ENCODE measurements at regions not wholly inside any gene's neighbourhood (a gene's known extent, or its start where the extent isn't known, plus 50 kb on each side); places are given as distances from the start of the nearest gene placed in this dataset.

- H3K27ac ChIP-seq (ENCODE audit: low read depth in 1 of 2, low read length in 2 of 2) = no peak overlapping the region
- H3K4me1 ChIP-seq (ENCODE audit: insufficient read depth, low read length) = no peaks in the 10 kb centered on the region
- no peak overlapping the region for H3K4me3 ChIP-seq (ENCODE audit: low read length)
- no peak for DNase-seq
- no peaks in the 10 kb centered on the region for H3K9me3 ChIP-seq (ENCODE audit: control insufficient read depth in 1 of 2, insufficient read depth in 1 of 2, low read length in 2 of 2)
- no peaks in the 10 kb centered on the region for H3K9me3 Mint-ChIP-seq
- peaks cover 14% of the 10 kb centered on the region for H3K27me3 Mint-ChIP-seq
- intact Hi-C loops (cut with DNase I, micrococcal nuclease) = no loop called here
- ATAC-seq (ENCODE audit: poor library complexity) = no peak
- H3K4me1 Mint-ChIP-seq (ENCODE audit: low read depth) = no peaks in the 10 kb centered on the region
- H3K36me3 ChIP-seq (ENCODE audit: insufficient read depth, low read length) = no peaks in the 10 kb centered on the region
- H3K27ac Mint-ChIP-seq = no peak overlapping the region
- CTCF ChIA-PET = no interaction called here
- POLR2A ChIA-PET = no interaction called here
- no peaks in the 10 kb centered on the region for H3K27me3 ChIP-seq (ENCODE audit: control insufficient read depth in 1 of 2, insufficient read depth in 2 of 2, low read length in 2 of 2)
- TF ChIP-seq CTCF (IDR thresholded peaks at IDR 0.05) = no peak
- no peak overlapping the region for H3K4me3 Mint-ChIP-seq
- H3K36me3 Mint-ChIP-seq (ENCODE audit: low read depth) = no peaks in the 10 kb centered on the region
These were observed 65.4 kb upstream of the BZW1 start for GRCh38 chr2:200746301-200746700.

GRCh38 chr2:200747668-200748618 lies 63.8 kb upstream of the BZW1 start:
- Histone ChIP-seq H3K9me3 (ENCODE audit: control insufficient read depth in 1 of 2, insufficient read depth in 1 of 2, low read length in 2 of 2) (no peaks in the 10 kb centered on the region), H3K4me3 (ENCODE audit: low read length) (no peak overlapping the region), H3K4me1 (ENCODE audit: insufficient read depth, low read length) (no peaks in the 10 kb centered on the region), H3K36me3 (ENCODE audit: insufficient read depth, low read length) (no peaks in the 10 kb centered on the region), H3K27ac (ENCODE audit: low read depth in 1 of 2, low read length in 2 of 2) (no peak overlapping the region), H3K27me3 (ENCODE audit: control insufficient read depth in 1 of 2, insufficient read depth in 2 of 2, low read length in 2 of 2) (no peaks in the 10 kb centered on the region)
- Mint-ChIP-seq H3K36me3 (ENCODE audit: low read depth) (no peaks in the 10 kb centered on the region), H3K4me1 (ENCODE audit: low read depth) (no peaks in the 10 kb centered on the region), H3K27ac (no peak overlapping the region), H3K9me3 (no peaks in the 10 kb centered on the region), H3K27me3 (peaks cover 14% of the 10 kb centered on the region), H3K4me3 (no peak overlapping the region)
- ChIA-PET CTCF (interaction anchor here (1.4 kb wide), 1 partner anchor 35 kb away, joined by 3 read pairs; no protein-coding TSS in a partner anchor), POLR2A (interaction anchor here (0.6 kb wide), 1 partner anchor 104 kb away, joined by 3 read pairs; no protein-coding TSS in a partner anchor)
- intact Hi-C loops (cut with DNase I, micrococcal nuclease) = no loop called here
- DNase-seq = no peak
- ATAC-seq (ENCODE audit: poor library complexity) = no peak
- no peak for TF ChIP-seq CTCF (IDR thresholded peaks at IDR 0.05)

- no peaks in the 10 kb centered on the region for H3K36me3 Mint-ChIP-seq (ENCODE audit: low read depth)
- no peaks in the 10 kb centered on the region for H3K4me1 Mint-ChIP-seq (ENCODE audit: low read depth)
- H3K4me1 ChIP-seq (ENCODE audit: insufficient read depth, low read length) = no peaks in the 10 kb centered on the region
- no peaks in the 10 kb centered on the region for H3K9me3 ChIP-seq (ENCODE audit: control insufficient read depth in 1 of 2, insufficient read depth in 1 of 2, low read length in 2 of 2)
- ATAC-seq (ENCODE audit: poor library complexity) (no peak), DNase-seq (no peak)
- peaks cover 17% of the 10 kb centered on the region for H3K27me3 Mint-ChIP-seq
- H3K36me3 ChIP-seq (ENCODE audit: insufficient read depth, low read length) = no peaks in the 10 kb centered on the region
- ChIA-PET POLR2A (no interaction called here), CTCF (interaction anchor here (1.4 kb wide), 1 partner anchor 36 kb away, joined by 3 read pairs; no protein-coding TSS in a partner anchor)
- H3K27ac Mint-ChIP-seq = no peak overlapping the region
- H3K4me3 ChIP-seq (ENCODE audit: low read length) = no peak overlapping the region
- H3K4me3 Mint-ChIP-seq = no peak overlapping the region
- TF ChIP-seq CTCF (IDR thresholded peaks at IDR 0.05) = no peak
- H3K9me3 Mint-ChIP-seq = no peaks in the 10 kb centered on the region
- H3K27ac ChIP-seq (ENCODE audit: low read depth in 1 of 2, low read length in 2 of 2) = no peak overlapping the region
- H3K27me3 ChIP-seq (ENCODE audit: control insufficient read depth in 1 of 2, insufficient read depth in 2 of 2, low read length in 2 of 2) = no peaks in the 10 kb centered on the region
- intact Hi-C loops (cut with DNase I, micrococcal nuclease) = no loop called here
These were observed 62.9 kb upstream of the BZW1 start for GRCh38 chr2:200748779-200749178.
